Kasumi-1 (cell line): ENCODE measurements at regions not wholly inside any gene's neighbourhood (a gene's known extent, or its start where the extent isn't known, plus 50 kb on each side); places are given as distances from the start of the nearest gene placed in this dataset.

Source experiments
- DNase-seq, 2 experiments: peaks; one replicate each; lab custom pipeline; 2025; lab: John Stamatoyannopoulos, UW

GRCh38 chr18:78742218-78742745 lies 237.3 kb upstream of the SALL3 start:
- DNase-seq, result no peak

DNA sequence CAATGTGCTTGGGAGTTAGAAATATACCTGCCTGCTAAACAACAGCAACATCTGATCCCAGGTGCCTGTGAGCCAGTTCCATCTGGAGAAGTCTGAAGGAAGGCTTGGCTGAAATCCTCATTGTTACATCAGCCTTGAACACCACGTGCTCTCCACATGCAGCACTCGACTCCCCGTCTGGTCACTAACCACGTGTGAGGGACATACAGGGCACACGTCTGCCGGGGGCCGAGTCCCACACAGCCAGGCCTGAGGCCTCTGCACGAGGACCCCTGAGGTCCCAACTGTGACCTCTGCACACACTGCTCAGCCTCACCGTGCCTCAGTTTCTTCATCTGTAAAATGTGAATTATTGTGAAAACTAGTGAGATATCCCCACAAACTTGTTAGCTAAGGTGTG lies 236.5 kb upstream of the SALL3 start:
- DNase-seq, result no peak

- DNase-seq, result no peak
These were observed 228.0 kb upstream of the SALL3 start for GRCh38 chr18:78751664-78752063.

DNA sequence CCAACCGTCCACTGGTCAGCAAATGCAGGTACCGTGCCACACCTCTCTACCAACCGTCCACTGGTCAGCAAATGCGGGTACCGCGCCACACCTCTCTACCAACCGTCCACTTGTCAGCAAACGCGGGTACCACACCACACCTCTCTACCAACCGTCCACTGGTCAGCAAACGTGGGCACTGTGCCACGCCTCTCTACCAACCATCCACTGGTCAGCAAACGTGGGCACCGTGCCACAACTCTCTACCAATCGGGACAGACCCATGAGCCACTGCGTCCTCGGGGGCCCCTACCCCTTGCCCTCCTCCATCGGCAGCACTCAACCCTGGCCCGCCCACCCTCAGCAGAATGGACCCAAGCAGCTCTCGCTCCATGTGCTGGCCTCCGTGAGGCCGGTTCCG lies 226.4 kb upstream of the SALL3 start:
- no peak for DNase-seq

DNA sequence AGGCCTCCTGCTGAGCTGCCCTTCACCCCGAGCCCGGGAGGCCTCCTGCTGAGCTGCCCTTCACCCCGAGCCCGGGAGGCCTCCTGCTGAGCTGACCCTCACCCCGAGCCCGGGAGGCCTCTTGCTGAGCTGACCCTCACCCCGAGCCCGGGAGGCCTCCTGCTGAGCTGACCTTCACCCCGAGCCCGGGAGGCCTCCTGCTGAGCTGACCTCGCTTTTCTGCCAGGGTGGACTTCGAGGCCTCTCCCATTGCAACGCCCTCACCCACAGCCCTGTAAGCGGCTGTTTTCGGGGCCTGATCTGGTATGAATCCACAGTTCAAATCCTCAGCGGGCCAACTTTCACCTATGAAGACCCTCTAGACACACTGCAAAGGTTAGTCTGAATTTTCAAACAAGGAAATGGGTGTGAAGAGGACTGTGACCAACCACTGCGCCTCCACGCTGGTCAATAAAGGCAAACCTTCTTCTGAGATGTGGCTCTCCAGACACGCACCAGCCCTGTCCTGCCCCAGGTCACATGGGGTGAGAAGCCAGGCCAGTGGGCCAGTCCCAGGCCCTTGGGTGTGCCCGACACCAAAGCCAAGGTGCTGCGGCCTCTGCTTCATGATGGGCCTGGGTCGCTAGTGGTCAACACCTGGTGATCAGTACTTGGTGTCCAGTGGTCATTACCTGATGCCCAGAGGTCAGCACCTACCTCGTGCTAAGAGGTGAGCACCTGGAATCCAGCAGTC lies 225.1 kb upstream of the SALL3 start:
- no peak for DNase-seq

- no peak for DNase-seq
These were observed 222.6 kb upstream of the SALL3 start for GRCh38 chr18:78757014-78757413.

DNA sequence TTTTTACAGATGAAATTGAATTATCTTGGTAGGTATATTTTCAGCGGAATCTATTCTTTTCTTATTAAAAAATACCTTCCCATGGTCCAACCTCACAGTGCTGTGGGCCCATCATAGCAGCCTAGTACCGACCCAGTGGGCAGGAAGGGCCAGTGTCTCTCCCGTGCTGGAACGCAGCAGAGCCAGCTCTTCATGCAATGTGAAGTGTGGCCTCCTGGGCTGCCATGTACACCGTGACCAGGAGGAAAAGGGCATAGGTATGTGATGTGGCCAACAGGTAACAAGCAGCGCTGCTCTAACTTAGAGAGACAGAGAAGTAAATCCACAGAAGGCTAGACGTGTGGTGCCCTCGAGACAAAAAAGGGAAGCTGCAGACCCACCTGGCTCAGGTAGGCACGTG lies 221.1 kb upstream of the SALL3 start:
- no peak for DNase-seq

GRCh38 chr18:78762753-78763152 lies 216.9 kb upstream of the SALL3 start:
- DNase-seq, result no peak

- DNase-seq, result no peak
These were observed 215.1 kb upstream of the SALL3 start for GRCh38 chr18:78764544-78764943.

GRCh38 chr18:78765142-78765541 lies 214.5 kb upstream of the SALL3 start:
- DNase-seq, result no peak

DNA sequence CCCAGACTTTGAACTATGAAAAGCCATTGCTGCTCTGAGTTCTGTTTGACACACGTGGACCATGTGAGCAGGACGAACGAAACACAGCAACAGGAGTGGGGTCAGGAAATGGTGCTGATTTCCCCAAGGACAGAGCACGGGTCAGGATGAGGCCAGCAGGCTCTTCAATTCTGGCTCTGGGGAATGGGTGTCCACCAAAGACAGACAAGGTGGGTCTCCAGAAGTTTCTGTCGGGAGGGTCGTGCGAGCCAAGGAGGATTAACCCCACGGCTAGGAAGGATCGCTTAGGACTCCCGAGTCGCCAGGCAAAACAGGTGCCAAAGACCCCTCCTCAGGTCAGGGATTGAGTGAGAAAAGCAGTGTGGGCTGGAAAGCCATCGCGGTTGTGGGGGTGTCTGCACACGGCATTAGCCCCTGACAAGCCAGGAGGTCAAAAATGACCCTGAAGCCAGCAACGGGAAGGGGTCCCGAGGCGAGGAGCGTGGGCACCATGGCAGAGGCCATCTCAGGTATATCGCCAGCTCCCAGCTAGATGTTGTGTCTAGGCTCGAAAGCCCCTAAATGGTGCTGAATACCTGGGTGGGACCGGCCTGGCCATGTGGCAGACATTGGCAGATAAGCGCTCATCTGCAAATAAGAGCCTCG lies 213.9 kb upstream of the SALL3 start:
- no peak for DNase-seq

- no peak for DNase-seq
These were observed 212.7 kb upstream of the SALL3 start for GRCh38 chr18:78766651-78767533.

- no peak for DNase-seq
These were observed 212.0 kb upstream of the SALL3 start for GRCh38 chr18:78767648-78768071.

DNA sequence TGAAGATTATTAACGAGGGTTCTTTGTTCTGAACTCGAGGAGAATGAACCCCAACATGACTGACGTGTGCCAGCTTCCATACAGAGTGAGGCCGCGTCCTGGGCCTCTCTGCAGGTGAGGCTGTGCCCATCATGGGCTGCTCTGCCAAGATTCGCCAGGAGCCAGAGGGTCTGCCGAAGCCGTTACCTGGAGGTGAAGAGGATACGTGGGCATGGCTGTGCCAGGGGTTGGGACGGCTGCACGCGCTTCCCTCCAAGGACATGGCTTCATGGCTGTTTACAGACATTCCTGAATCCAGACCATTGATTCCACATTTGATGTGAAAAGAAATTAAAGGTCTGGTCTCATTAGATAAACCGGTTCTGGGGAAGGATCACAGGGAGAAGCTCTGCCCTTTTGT lies 211.4 kb upstream of the SALL3 start:
- no peak for DNase-seq

DNA sequence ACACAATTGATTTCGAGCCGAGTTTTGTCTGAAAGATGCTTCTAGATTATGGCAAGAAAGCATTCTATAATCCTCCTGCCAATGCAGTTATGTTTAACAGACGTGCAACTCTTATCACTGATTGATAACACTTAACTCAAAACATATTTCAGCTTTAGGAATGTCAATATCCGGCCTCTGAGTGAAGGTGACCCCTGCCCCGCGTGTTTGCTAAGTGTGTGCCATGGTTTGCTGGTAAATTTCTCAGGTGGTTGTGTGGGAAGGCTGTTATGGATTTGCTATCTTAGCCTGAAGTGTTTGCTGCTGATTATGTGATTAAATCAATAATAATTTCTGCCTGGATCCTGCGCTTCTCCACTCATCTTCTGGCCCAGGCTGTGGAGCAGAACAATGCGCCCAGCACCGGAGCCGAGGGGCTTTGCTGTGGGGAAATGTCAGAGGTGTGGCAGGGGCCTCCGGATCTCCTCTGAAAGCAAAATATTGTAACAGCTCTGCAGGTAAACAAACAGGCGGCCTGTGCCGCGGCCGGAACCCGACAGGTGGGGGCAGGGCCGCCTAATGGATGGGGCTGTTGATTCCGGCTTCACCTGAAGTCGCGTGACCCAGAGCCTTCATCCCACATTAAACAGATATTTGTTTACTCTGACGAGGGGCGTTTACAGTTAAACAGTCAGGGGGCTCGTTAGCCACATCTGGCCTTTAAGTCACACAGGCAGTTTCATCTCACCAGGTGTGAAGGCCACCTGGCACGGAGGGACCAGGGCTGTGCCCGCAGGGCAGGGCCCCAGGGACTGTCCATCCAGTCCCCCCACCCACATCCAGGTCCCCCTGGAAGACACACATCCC lies 210.7 kb upstream of the SALL3 start:
- no peak for DNase-seq

GRCh38 chr18:78769502-78770105 lies 210.0 kb upstream of the SALL3 start:
- no peak for DNase-seq

DNA sequence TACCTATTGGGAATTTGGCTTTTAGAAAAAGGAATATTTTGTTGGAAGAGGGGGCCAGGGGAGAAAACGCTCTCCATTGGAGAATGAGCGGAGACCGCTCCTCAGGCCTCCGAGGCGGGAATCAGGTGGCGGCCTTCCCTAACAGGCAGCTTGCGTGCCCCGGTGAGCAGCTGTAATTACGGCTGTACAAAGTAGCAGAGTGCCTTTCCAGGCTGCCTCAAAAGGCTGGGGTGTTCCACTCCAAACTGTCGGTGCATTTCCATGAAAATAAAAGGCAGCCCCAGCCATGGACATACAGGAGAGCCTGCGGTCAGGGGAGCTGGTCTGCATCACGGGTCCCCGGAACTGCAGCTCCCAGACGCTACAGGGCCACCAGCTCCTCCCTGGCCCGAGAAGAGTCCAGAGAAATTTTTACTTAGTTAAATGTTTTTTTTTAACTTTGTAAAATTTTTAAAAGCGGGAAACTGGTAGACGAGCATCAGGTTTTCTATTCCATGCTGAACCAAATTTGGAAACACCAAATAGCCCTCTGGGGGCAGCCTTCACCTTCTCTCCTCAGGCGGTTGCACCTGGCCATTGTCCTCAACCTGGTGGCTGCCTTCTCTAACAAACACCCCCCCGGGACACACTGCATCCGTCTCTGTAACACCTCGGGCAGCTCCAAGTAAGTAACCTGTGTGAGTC lies 209.3 kb upstream of the SALL3 start:
- DNase-seq, result no peak

DNA sequence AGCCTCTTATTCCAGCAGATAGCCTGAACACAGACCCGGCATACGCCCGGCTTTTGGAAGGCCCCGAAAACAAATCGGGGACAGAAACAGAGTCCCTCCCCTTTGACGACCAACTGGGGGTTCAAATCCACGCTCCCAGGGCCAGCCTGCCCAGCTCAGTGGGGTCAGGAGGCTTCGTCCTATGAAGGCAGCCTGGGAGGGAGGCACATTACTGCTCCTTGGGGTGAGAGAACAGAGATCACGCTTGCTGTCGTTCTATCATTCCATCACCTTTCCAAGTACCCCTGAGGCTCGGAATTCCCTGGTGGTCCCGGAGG lies 208.8 kb upstream of the SALL3 start:
- no peak for DNase-seq

- no peak for DNase-seq
These were observed 207.9 kb upstream of the SALL3 start for GRCh38 chr18:78771496-78772359.
